Renal cortex interstitium (tissue), 11 donors: ENCODE measurements at regions not wholly inside any gene's neighbourhood (a gene's known extent, or its start where the extent isn't known, plus 50 kb on each side); places are given as distances from the start of the nearest gene placed in this dataset.

ENCODE experiments used
- DNase-seq, 11 donors: peaks; one replicate each; pipeline ENCODE4 v3.0.0-alpha.2; 2013; ENCODE audit warnings: low read depth in 9 of 11, low spot score in 4 of 11; ENCODE audit errors: extremely low read depth in 1 of 11

- no peak for DNase-seq
Measured at GRCh38 chr5:10099548-10099947, 150.1 kb downstream of the ATPSCKMT start.

DNA sequence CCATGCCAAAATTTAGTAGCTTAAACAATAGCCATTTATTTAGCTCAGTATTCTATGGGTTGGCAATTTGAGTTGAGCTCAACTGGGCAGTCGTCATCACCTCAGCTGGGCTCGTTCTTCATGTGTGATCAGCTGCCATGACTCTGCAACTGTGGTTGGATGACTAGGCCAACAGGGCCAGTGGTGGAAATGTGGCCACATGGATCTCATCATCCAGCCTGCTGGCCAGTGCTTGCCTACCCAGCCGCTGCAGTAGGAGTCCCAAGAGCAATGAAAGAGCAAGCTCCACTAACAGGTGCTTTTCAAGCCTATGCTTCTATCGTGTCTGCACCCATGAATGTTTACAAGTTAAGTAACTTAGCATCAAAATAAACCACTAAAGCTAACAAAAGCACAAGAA lies 158.0 kb downstream of the ATPSCKMT start:
- DNase-seq: no peak

DNA sequence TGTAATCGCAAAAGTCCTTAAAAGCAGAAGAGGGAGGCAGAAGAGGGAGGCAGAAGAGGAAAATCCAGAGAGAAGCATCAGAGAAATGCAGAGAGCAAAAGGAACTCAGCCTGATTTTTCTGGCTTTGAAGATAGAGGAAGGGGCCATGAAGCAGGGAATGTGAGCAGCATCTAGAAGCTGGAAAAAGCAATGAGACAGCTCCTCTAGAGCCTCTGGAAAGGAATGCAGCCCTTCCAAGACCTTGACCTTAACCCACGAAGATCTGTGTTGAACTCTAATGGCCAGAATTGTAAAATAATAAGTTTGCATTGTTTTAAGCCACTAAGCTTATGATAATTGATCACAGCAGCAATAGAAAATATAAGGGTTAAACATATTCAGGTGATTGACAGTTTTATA lies 159.6 kb downstream of the ATPSCKMT start:
- DNase-seq: no peak

DNA sequence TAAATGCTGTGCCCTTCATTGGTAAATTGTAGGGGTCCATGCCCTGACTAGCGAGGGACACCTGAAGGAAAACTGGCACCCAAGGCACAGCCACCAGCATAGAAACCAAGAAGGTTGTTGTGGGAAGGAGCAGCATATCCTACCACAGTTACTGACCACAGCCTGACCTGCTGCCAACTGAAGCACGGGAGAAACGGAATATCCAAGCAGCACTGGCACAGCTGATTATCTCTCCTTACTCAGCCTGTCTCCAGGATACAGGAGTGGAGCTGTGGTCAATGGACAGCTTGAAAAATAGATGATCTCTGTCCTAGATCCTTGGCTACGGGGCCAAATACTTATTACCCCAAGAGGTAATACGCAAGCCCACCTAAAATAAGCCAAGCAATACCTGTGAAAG lies 164.5 kb downstream of the ATPSCKMT start:
- DNase-seq: no peak

DNA sequence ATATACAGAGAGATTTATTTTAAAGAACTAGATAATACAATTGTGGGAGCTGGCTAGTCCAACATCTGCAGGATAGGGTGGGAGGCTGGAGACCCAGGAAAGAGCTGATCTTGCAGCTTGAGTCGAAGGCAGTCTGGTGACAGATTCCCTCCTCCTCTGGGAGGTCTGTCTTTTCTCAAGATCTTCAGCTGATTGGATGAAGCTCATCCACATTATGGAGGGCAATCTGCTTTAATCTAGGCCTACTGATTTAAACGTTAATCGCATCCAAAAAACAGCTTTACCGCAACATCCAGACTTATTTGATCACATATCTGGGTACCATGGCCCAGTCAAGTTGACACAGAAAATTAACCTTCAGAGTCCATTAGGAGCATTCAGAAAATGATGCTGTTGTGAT lies 168.1 kb downstream of the ATPSCKMT start:
- DNase-seq: no peak

- no peak for DNase-seq
Measured at GRCh38 chr5:10077791-10078545, 171.7 kb downstream of the ATPSCKMT start.

GRCh38 chr5:10073441-10074104 lies 176.1 kb downstream of the ATPSCKMT start:
- no peak for DNase-seq

DNA sequence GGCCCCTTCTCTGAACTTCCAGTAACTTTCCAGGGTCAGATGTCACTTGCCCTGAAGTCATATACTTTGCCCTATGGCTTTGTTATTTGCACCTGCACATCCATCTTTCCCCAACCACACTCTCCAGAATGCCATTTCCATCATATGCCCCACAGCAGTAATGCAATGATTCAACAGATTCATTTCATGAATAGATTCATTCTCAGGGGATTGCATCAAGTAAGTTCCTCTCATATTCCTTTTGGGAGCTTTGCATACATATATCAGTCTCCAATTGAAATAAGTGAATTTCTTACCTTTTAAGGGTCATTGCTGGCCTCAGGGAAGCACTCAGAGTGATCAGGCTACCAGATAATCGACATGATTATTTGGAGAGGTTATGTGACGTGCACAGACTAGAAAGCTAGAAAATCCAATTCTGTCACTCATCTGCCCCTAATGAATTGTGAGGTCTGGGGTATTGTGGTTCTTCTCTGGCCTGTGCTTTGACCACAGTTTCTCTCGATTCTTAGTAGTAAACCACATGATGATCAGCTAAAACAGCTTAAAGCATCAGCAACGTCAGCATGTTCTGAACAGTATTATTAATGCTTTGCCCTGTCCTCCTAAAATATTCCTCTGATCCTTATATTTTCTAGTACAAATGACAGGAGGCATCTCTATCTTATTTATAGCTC lies 179.9 kb downstream of the ATPSCKMT start:
- DNase-seq: no peak

DNA sequence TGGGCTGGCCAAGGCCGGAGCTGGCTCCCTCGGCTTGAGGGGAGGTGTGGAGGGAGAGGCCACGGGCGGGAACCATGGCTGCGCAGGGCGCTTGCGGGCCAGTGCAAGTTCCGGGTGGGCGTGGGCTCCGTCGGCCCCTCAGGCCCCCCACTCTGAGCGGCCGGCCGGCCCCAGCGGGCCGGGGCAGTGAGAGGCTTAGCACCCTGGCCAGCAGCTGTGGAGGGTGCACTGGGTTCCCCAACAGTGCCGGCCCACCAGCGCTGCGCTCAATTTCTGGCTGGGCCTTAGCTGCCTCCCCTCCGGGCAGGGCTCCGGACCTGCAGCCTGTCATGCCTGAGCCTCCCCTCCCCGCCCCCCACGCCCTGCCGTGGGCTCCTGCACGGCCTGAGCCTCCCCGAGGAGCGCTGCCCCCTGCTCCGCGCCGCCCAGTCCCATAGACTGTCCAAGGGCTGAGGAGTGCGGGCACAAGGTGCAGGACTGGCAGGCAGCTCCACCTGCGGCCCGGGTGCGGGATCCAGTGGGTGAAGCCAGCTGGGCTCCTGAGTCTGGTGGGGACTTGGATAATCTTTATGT lies 184.2 kb downstream of the ATPSCKMT start:
- DNase-seq: no peak

DNA sequence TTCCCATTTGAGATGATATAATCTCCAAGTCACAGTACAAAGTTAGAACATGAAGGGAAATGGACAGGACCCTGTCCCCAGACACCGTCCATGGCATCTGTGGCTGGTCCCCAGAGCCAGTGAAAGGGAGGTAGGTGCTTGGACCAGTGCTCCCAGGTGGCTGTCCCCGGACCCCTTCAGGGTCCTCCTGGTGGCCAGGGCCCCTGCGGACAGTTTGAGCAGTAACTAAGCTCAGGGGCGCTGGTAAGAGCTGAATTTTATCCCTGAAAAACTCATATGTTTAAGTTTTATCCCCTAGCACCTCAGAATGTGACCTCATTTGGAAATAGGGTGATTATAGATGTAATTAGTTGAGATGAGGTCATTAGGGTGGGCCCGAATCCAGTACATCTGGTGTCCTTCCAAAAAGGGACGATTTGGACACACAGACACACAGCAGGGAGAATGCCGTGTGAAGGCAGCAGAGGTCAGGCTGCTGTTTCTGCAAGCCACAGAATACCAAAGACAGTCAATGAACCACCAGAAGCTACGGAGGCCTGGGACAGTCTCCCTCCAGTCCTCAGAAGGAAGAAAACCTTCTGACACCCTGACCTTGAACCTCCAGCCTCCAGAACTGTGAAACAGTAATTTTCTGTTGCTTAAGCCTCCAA lies 185.0 kb downstream of the ATPSCKMT start:
- DNase-seq: no peak

DNA sequence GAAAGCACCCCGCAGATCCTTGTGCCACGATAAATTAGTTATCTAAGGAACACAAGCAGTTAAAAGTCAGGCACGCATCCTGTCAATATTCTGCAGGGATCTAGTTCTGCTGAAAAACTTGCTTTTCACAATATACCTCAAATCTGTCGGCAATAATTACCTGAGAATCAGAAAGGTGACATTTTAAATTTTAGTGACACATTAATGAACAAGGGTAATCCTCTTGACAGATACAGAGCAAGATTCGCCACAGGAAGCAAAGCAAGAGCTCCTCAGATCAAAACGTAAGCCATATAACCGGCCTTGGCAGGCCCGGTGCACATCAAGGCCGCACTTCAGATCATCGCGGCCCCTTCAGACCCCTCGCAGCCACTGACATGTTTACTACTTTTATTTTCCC lies 185.7 kb downstream of the ATPSCKMT start:
- DNase-seq: no peak

DNA sequence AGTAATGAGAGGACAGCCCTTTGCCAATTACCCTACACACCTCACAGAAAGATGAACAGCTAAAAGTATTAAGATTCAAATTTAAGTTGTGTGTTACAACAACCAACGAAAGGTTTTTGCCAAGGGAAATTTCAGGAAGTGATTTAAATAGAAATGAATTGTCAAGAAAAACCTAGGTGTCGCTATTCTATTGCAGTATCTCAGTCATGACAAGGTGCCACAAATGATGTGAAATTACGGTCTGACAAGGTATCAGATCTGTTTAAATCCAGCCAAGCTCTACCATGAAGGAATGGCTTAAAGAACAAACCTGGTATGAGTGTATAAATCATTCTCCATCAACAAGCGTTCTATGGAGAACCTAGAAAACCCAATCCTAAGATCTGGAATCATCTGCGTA lies 189.7 kb downstream of the ATPSCKMT start:
- DNase-seq: no peak

GRCh38 chr5:10059556-10059955 lies 190.1 kb downstream of the ATPSCKMT start:
- DNase-seq: no peak

DNA sequence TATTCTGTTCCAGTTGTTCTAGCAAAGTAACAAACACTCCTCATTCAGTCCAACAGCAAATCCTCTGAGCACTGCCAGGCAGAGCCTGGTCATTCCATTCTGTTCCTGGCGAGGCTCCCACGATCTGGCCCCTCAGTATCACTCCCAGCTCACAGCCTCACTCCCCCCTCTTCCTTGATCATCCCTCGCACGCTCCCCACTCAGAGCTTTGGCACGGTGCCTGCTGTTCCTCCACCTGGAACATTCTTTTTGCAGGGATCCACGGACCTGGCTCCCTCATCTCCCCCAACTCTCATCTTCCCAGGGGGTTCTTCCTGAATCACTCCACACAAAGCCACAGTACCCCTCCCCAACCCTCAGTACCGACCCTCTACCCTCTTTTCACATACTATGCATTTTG lies 192.3 kb downstream of the ATPSCKMT start:
- no peak for DNase-seq

- DNase-seq: no peak
Measured at GRCh38 chr5:10056228-10056760, 193.4 kb downstream of the ATPSCKMT start.

DNA sequence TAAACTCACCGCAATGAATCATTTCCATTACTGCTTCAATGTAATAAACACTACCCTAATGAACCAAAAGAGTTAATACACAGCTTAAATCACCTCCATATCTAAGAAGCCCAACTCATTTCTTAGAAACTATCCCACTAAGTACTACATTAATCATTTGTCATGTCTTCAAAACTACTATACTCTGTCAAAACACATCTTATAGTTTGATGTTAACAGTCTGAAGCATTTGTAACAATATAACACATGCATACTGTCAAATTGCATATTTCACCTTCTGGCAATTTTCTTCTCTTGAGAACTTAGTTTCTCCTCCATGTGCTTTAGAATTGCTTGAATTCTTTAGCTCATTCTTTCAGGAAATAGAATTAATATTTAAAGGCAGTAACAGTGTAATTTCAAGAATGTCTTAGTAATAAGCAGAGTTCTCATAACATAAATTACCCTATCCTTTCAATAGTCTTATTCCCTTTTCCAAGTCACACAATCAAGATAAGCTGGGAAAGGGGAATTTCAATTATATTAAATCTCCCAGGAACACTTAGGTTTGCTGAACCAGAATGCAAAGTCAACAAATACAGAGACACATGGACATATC lies 199.7 kb downstream of the ATPSCKMT start:
- DNase-seq: no peak

DNA sequence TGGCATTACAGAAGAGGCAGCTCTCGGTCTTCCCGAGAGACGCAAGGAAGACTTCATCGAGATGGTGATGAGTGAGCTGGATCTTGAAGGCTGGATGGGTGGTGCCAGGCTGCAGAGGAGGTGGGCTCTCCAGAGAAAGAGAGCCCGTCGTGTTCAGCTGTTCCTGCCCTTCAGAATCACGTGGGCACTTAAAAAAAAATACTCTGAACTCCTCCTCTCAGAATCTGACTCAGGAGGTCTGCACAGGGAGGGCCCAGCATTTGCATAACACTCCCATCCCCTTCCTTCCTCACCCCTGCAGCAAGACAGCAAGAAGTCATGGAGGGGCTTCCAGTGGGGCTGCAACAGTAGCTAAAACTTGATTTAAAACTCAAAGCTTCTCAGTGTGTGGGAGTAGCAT lies 203.0 kb downstream of the ATPSCKMT start:
- no peak for DNase-seq

GRCh38 chr5:10045376-10045775 lies 204.3 kb downstream of the ATPSCKMT start:
- DNase-seq: no peak
